Esophagus muscularis mucosa (tissue), 3 donors: ENCODE measurements at regions not wholly inside any gene's neighbourhood (a gene's known extent, or its start where the extent isn't known, plus 50 kb on each side); places are given as distances from the start of the nearest gene placed in this dataset.

Source experiments
- POLR2AphosphoS5 ChIP-seq, 2 donors: sonication (generic); formaldehyde crosslinking; IDR thresholded peaks; one replicate each; pipeline ENCODE4 v1.6.1; 2017; ENCODE audit warnings: antibody characterized with exemption in 2 of 2
- TF ChIP-seq, protein P1 (sequence below), 3 experiments: fragments of 200-600 bp in 2 of 3; fragments of 450-650 bp in 1 of 3; sonication (generic) in 2 of 3; IDR thresholded peaks; one replicate each; pipeline ENCODE4 v1.5.1; 2017 to 2019; ENCODE audit warnings: antibody characterized with exemption in 3 of 3, mild to moderate bottlenecking in 2 of 3, moderate library complexity in 1 of 3

DNA sequence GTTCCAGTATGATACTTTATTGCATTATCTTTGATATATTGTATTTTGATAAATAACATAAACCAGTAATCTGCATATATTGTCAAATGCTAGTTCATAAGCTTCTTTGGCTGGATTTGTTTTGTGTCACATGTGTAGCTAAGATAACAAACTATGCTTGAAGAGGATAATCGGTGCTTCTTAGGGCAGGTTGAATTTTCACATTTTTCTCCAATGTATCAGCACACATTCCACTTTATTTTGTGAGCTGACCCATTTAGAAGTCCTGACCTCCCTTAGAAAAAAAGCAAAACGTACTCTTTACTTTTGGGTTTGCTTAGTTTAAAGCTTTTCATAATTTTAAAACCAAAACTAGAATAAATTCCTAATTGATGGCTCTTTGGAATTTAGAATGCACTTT is 277.7 kb upstream of the DDHD1 start:
- TF ChIP-seq, protein P1, sequence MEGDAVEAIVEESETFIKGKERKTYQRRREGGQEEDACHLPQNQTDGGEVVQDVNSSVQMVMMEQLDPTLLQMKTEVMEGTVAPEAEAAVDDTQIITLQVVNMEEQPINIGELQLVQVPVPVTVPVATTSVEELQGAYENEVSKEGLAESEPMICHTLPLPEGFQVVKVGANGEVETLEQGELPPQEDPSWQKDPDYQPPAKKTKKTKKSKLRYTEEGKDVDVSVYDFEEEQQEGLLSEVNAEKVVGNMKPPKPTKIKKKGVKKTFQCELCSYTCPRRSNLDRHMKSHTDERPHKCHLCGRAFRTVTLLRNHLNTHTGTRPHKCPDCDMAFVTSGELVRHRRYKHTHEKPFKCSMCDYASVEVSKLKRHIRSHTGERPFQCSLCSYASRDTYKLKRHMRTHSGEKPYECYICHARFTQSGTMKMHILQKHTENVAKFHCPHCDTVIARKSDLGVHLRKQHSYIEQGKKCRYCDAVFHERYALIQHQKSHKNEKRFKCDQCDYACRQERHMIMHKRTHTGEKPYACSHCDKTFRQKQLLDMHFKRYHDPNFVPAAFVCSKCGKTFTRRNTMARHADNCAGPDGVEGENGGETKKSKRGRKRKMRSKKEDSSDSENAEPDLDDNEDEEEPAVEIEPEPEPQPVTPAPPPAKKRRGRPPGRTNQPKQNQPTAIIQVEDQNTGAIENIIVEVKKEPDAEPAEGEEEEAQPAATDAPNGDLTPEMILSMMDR (IDR thresholded peaks at IDR 0.05): no peak
- no peak for TF ChIP-seq POLR2AphosphoS5 (IDR thresholded peaks at IDR 0.05)
